ENCODE measurements at regions not wholly inside any gene's neighbourhood (a gene's known extent, or its start where the extent isn't known, plus 50 kb on each side); places are given as distances from the start of the nearest gene placed in this dataset.
A peak's percentile ranks its signal among the peaks of the same experiment; 100 is the strongest.

DNA sequence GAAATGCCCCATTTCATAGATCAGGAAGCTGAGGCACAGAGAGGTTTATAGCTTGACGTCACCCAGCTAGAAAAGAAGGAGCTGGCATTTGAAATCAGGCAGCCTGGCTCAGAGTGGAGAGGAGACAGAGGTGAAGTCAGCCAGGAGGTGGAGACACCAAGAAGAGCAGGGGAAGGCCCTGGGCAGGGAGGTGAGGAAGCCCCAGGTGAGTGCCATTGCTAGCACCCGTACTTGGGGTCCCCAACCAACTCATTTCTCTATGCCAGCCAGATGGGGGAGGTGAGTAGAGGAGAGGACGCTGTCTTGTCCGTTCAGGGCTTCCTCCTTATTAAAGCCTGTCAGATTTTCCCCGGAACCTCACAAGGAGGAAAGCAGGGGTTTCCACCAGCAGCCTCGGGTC is 149.6 kb upstream of the TLE3 start:
- DNase-seq (ENCODE audit: low read depth) = no peak
- H3K4me3 ChIP-seq (ENCODE audit: low read depth, low read length) = no peak overlapping the region
- TF ChIP-seq, protein P1, sequence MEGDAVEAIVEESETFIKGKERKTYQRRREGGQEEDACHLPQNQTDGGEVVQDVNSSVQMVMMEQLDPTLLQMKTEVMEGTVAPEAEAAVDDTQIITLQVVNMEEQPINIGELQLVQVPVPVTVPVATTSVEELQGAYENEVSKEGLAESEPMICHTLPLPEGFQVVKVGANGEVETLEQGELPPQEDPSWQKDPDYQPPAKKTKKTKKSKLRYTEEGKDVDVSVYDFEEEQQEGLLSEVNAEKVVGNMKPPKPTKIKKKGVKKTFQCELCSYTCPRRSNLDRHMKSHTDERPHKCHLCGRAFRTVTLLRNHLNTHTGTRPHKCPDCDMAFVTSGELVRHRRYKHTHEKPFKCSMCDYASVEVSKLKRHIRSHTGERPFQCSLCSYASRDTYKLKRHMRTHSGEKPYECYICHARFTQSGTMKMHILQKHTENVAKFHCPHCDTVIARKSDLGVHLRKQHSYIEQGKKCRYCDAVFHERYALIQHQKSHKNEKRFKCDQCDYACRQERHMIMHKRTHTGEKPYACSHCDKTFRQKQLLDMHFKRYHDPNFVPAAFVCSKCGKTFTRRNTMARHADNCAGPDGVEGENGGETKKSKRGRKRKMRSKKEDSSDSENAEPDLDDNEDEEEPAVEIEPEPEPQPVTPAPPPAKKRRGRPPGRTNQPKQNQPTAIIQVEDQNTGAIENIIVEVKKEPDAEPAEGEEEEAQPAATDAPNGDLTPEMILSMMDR (IDR thresholded peaks at IDR 0.05; ENCODE audit: control insufficient read depth, extremely low read depth, insufficient read depth) = no peak

DNA sequence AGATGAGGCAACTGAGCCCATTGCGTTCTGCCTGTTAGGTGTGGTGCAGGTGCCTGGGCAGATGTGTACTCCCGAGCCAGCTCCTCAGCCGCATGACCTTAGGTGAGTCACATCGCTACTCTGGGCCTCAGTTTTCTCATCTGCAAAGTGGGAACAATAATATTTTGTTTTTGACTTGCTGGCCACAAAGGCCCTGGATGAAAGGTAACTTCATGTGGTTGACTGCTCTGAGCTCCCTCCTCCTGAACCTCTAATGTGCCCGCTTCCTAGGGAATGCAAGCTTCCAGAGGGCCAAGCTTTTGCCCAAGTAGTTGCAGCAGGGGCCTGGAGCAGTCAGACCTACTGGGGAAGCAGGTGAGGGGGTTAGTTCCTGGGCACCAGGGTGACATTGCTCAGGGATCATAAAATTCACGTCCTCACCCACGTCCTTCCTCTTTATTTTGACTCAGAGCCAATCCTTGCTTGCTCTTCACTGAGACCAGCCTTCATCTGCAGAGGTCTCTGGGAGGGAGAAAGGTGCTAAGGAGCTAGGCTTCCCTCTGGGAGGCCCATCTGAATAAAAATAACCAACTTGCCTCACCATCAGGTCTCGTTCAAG is 149.0 kb upstream of the TLE3 start:
- TF ChIP-seq, protein P1 (IDR thresholded peaks at IDR 0.05; ENCODE audit: control insufficient read depth, extremely low read depth, insufficient read depth) = no peak
- no peak overlapping the region for H3K4me3 ChIP-seq (ENCODE audit: low read depth, low read length)
- no peak for DNase-seq (ENCODE audit: low read depth)

DNA sequence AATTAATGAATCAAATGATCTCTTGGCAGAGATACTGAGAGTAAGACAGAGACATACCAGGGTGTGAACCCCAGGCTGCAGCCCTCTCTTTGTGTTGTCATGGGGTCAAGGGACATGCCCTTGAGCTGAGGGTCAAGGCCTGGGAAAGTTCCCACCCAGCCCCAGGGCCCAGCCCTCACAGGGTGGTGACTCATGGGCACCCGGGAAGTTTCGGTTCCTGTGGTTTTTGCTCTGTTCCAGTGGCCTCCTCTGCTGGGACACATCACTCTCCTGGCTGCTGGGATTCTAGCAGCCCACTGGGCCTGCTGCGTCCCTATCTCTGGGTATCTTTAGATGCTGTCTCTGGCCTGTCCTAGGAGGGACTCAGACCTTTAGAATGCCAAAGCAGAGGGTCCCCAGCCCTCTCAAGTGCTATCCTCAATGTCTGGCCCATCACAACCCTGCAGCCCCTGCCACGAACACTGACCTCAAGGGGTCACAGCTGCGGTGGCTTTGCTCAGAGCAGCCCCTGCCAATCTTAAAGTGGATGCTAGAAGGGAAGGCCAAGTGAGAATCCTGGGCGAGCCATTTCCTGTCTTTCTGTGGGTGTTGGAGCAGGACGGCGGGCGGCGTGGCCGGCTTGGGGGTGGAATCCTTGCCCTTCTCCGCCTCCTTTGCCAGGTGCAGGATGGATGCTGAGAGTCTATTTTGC is 148.4 kb upstream of the TLE3 start:
- no peak overlapping the region for H3K4me3 ChIP-seq (ENCODE audit: low read depth, low read length)
- TF ChIP-seq, protein P1 (IDR thresholded peaks at IDR 0.05; ENCODE audit: control insufficient read depth, extremely low read depth, insufficient read depth) = no peak

DNA sequence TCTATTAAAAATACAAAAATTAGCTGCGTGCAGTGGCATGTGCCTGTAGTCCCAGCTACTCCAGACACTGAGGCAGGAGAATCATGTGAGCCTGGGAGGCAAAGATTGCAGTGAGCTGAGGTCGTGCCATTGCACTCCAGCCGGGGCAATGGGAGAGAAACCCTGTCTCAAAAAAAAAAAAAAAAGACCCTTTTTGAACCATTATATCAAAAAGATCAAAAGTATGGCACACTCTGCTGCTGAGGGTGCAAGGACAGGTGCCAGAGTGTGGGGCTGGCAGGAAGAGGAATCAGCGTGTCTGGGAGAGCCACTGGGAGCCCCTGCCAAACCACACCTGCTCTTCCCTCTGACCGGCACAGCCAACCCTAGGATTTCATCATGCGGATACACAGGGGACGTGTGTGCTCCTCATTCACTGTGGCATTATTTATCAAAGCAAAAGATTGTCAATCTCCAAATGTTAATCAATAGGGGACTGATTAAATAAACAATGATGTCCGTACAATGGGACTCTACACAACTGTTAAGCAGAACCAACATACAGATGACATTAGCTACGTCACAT is 147.3 kb upstream of the TLE3 start:
- H3K4me3 ChIP-seq (ENCODE audit: low read depth, low read length) = no peak overlapping the region
- no peak for DNase-seq (ENCODE audit: low read depth)
- TF ChIP-seq, protein P1 (IDR thresholded peaks at IDR 0.05; ENCODE audit: control insufficient read depth, extremely low read depth, insufficient read depth) = no peak

More for the DNA sequence above, 148.4 kb upstream of the TLE3 start:
- no peak for DNase-seq (ENCODE audit: low read depth)

DNA sequence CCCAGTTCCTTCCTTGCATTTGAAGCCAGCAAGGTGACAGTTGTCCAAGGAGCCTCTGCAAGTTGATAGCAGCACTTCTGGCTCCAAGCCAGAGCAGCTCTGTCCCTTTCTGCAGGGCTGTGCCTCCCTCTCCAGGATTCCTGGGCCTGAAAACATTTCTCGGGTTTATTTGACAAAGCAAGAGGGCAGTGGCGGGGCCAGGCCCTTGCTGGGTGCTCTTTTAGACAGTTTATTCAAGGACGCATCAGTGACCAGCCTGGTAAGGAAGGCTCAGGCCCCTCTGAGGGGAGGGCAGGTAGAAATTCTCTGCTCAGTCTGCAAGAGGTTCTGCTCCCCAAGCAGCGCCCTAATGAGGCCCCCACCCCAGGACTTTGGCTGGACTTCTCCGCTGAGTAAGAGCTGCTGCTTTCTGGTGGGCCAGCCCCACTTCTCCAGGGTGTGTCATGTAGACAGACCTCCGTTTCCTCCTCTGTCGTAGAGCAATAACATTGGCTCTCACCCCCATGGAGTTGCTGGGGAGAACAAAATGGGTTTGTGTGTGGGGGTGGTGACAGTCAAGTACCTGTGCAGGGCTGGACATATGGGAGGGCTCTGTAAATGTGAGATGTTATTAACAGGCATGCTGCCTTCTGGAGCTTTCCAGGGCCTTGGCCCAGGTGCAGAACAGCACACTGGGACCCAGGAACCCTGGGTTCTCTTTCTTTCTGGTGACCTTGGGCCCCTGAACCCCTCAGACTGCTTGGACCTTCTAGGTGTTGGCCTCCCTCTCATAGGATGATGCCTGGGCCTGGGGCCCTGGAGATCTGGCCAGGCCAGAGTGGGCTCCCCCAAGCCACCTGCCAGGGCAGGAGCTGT is 146.2 kb upstream of the TLE3 start:
- DNase-seq (ENCODE audit: low read depth) = peak; percentile 30
- H3K4me3 ChIP-seq (ENCODE audit: low read depth, low read length) = no peak overlapping the region
- TF ChIP-seq, protein P1 (IDR thresholded peaks at IDR 0.05; ENCODE audit: control insufficient read depth, extremely low read depth, insufficient read depth) = no peak

DNA sequence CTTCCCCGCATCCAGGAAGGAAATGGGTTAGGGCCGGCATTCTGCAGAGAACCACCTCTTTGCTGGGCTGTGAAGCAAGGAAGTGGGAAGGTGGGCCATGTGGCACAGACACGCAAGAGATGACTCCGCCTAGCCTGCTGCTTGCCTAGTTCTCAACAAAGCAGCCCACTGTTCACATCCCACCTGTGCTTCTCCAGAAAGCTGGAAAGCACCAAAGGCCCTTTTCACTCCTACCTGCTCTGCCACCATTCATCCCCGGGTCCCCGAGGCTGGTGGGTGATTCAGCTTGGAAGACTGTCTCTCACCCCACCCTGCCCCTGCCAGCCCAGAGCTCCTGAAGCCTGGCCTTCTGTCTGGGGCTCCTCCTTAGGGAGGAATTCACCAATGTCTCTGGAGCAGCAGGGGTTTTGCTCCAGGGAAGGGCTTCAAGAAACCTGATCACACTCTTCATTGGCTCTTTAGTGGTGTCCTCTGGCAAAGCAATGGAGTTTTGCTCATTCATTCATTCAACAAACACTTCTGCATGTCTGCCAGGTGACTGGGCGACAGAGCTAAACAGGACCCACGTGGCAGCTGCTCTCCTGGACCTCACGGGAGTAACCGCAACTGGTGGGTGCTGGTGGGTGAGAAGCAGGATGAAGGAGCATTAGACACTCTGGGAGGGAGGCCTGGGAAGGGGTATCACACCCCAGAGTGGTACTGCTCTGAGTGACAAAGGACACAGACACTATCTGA is 145.4 kb upstream of the TLE3 start:
- TF ChIP-seq, protein P1 (IDR thresholded peaks at IDR 0.05; ENCODE audit: control insufficient read depth, extremely low read depth, insufficient read depth) = no peak
- DNase-seq (ENCODE audit: low read depth) = no peak

More for the DNA sequence above, 145.4 kb upstream of the TLE3 start:
- no peak overlapping the region for H3K4me3 ChIP-seq (ENCODE audit: low read depth, low read length)
